Stimulated activated CD4-positive, alpha-beta T cell treated with anti-CD3 and anti-CD28 coated beads, Interleukin-4, amount 100 ng/mL, for 24 hours (primary cell): ENCODE measurements at regions not wholly inside any gene's neighbourhood (a gene's known extent, or its start where the extent isn't known, plus 50 kb on each side); places are given as distances from the start of the nearest gene placed in this dataset.

ENCODE experiments used
- DNase-seq: peaks from one replicate; pipeline ENCODE4 v3.0.0-alpha.2; 2020

- no peak for DNase-seq
Measured at GRCh38 chr12:4859478-4860210, 50.1 kb upstream of the KCNA1 start.
